HG03159 (cell line): ENCODE measurements at regions not wholly inside any gene's neighbourhood (a gene's known extent, or its start where the extent isn't known, plus 50 kb on each side); places are given as distances from the start of the nearest gene placed in this dataset.

Source experiments
- ATAC-seq: cut with Tn5 transposase; IDR thresholded peaks from one replicate; pipeline ENCODE4 v1.9.1; 2021; ENCODE audit warnings: mild to moderate bottlenecking, moderate library complexity; ENCODE audit not compliant: unreplicated experiment

- ATAC-seq = no peak
These were observed 195.8 kb upstream of the HABP2 start for GRCh38 chr10:113356794-113357680.

GRCh38 chr10:113357681-113358300, 195.1 kb upstream of the HABP2 start:
- no peak for ATAC-seq

GRCh38 chr10:113359655-113360054, 193.2 kb upstream of the HABP2 start:
- no peak for ATAC-seq

GRCh38 chr10:113360870-113361269, 192.0 kb upstream of the HABP2 start:
- ATAC-seq = no peak

GRCh38 chr10:113362645-113363091, 190.2 kb upstream of the HABP2 start:
- no peak for ATAC-seq

GRCh38 chr10:113364227-113364626, 188.6 kb upstream of the HABP2 start:
- no peak for ATAC-seq

GRCh38 chr10:113368666-113369364, 184.0 kb upstream of the HABP2 start:
- ATAC-seq = no peak

- no peak for ATAC-seq
These were observed 183.5 kb upstream of the HABP2 start for GRCh38 chr10:113369365-113369694.

- no peak for ATAC-seq
These were observed 176.4 kb upstream of the HABP2 start for GRCh38 chr10:113376428-113376827.

- ATAC-seq = no peak
These were observed 173.8 kb upstream of the HABP2 start for GRCh38 chr10:113379091-113379490.

- no peak for ATAC-seq
These were observed 171.4 kb upstream of the HABP2 start for GRCh38 chr10:113381416-113381815.

- ATAC-seq = no peak
These were observed 170.8 kb upstream of the HABP2 start for GRCh38 chr10:113381981-113382509.

GRCh38 chr10:113382691-113383090, 170.2 kb upstream of the HABP2 start:
- no peak for ATAC-seq

GRCh38 chr10:113384181-113384580, 168.7 kb upstream of the HABP2 start:
- ATAC-seq = no peak

- peak; percentile 79 for ATAC-seq
These were observed 167.5 kb upstream of the HABP2 start for GRCh38 chr10:113385021-113385999.

GRCh38 chr10:113386005-113386404, 166.8 kb upstream of the HABP2 start:
- ATAC-seq = no peak

- ATAC-seq = no peak
These were observed 162.9 kb upstream of the HABP2 start for GRCh38 chr10:113389969-113390368.

- ATAC-seq = no peak
These were observed 162.0 kb upstream of the HABP2 start for GRCh38 chr10:113390896-113391295.

GRCh38 chr10:113397047-113397446, 155.8 kb upstream of the HABP2 start:
- ATAC-seq = no peak

- ATAC-seq = no peak
These were observed 153.8 kb upstream of the HABP2 start for GRCh38 chr10:113399065-113399464.
